ENCODE measurements at regions not wholly inside any gene's neighbourhood (a gene's known extent, or its start where the extent isn't known, plus 50 kb on each side); places are given as distances from the start of the nearest gene placed in this dataset.

DNA sequence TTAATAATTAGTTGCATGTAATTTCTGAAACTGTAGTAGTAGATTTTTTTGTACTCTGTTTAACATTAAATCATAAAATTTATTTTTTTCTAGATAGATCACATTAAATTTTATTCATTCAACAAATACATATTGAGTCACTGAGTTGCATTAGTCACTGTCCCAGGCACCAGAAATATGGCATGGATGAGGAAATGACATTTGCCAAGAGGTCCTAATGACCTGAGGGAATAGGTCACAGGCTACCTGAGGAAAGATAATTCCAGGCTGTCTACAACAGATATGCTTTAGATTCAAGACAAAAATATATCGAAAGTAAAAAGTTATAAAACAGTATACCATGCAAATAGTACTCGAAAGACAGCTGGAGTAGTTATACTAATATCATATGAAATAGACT is 852.4 kb upstream of the ACVR2A start:
- POLR2A ChIA-PET: no interaction called here
- no peak for ATAC-seq

DNA sequence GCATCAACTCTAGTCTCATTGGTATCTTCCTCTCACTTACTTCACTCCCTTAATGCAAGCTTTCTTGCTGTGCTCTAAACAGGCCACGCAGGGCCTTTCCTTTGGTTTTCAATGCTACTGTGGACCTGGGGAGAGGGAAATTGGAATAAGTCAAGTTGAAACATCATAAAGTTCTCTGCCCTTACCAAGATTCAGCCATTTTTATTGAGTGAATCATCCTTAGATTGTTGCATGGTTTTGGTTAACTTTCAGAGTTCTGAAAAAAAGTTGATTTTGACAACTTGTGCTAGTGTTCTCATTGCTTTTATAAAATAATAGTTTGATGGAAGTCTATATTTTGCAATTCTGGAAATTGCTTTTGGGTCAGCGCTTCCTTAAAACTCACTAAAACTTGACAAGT is 852.8 kb upstream of the ACVR2A start:
- no TSS peak for BruUV-seq (replicated peaks)
- ATAC-seq (no peak), DNase-seq (ENCODE audit: low read depth, low spot score) (no peak)
- TF ChIP-seq, protein P1, sequence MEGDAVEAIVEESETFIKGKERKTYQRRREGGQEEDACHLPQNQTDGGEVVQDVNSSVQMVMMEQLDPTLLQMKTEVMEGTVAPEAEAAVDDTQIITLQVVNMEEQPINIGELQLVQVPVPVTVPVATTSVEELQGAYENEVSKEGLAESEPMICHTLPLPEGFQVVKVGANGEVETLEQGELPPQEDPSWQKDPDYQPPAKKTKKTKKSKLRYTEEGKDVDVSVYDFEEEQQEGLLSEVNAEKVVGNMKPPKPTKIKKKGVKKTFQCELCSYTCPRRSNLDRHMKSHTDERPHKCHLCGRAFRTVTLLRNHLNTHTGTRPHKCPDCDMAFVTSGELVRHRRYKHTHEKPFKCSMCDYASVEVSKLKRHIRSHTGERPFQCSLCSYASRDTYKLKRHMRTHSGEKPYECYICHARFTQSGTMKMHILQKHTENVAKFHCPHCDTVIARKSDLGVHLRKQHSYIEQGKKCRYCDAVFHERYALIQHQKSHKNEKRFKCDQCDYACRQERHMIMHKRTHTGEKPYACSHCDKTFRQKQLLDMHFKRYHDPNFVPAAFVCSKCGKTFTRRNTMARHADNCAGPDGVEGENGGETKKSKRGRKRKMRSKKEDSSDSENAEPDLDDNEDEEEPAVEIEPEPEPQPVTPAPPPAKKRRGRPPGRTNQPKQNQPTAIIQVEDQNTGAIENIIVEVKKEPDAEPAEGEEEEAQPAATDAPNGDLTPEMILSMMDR (IDR thresholded peaks at IDR 0.05): no peak
- no peak for TF ChIP-seq TCF7L2 (IDR thresholded peaks at IDR 0.05; ENCODE audit: low read depth, low read length)
- TF ChIP-seq, protein P2, sequence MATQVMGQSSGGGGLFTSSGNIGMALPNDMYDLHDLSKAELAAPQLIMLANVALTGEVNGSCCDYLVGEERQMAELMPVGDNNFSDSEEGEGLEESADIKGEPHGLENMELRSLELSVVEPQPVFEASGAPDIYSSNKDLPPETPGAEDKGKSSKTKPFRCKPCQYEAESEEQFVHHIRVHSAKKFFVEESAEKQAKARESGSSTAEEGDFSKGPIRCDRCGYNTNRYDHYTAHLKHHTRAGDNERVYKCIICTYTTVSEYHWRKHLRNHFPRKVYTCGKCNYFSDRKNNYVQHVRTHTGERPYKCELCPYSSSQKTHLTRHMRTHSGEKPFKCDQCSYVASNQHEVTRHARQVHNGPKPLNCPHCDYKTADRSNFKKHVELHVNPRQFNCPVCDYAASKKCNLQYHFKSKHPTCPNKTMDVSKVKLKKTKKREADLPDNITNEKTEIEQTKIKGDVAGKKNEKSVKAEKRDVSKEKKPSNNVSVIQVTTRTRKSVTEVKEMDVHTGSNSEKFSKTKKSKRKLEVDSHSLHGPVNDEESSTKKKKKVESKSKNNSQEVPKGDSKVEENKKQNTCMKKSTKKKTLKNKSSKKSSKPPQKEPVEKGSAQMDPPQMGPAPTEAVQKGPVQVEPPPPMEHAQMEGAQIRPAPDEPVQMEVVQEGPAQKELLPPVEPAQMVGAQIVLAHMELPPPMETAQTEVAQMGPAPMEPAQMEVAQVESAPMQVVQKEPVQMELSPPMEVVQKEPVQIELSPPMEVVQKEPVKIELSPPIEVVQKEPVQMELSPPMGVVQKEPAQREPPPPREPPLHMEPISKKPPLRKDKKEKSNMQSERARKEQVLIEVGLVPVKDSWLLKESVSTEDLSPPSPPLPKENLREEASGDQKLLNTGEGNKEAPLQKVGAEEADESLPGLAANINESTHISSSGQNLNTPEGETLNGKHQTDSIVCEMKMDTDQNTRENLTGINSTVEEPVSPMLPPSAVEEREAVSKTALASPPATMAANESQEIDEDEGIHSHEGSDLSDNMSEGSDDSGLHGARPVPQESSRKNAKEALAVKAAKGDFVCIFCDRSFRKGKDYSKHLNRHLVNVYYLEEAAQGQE (IDR thresholded peaks at IDR 0.05; ENCODE audit: insufficient read depth in 1 of 2, low read depth in 2 of 2, low read length in 1 of 2): no peak
- no peak for TF ChIP-seq POLR2AphosphoS5 (IDR thresholded peaks at IDR 0.05; ENCODE audit: low read depth, low read length)
- TF ChIP-seq SIN3A (IDR thresholded peaks at IDR 0.05; ENCODE audit: borderline replicate concordance, insufficient read depth, low read depth, low read length): no peak
- no peak overlapping the region for H3K27ac ChIP-seq (ENCODE audit: low read length)
- H3K4me1 ChIP-seq (ENCODE audit: control insufficient read depth, insufficient read depth, low read length): no peaks in the 10 kb centered on the region
- H3K27me3 ChIP-seq (ENCODE audit: control insufficient read depth, insufficient read depth, low read length): no peaks in the 10 kb centered on the region
- in situ Hi-C loops (cut with HindIII; ENCODE audit: low pct_unique_long_range_greater_than_20kb, low sequenced_read_pairs): no loop called here
- H3K4me3 ChIP-seq (ENCODE audit: low read depth in 2 of 2, low read length in 2 of 2): no peak overlapping the region
- intact Hi-C loops (cut with micrococcal nuclease; ENCODE audit: unreplicated experiment): no loop called here
- no peaks in the 10 kb centered on the region for H3K36me3 ChIP-seq (ENCODE audit: control insufficient read depth, insufficient read depth, low read length)
- ChIA-PET CTCF (no interaction called here), POLR2A (no interaction called here)
- no peaks in the 10 kb centered on the region for H3K9me3 ChIP-seq (ENCODE audit: control insufficient read depth, insufficient read depth, low read depth, low read length)

More for the DNA sequence above, 852.4 kb upstream of the ACVR2A start:
- intact Hi-C loops (cut with micrococcal nuclease; ENCODE audit: unreplicated experiment) (no loop called here), in situ Hi-C loops (cut with HindIII; ENCODE audit: low pct_unique_long_range_greater_than_20kb, low sequenced_read_pairs) (no loop called here)
- no peaks in the 10 kb centered on the region for H3K36me3 ChIP-seq (ENCODE audit: control insufficient read depth, insufficient read depth, low read length)
- no peaks in the 10 kb centered on the region for H3K4me1 ChIP-seq (ENCODE audit: control insufficient read depth, insufficient read depth, low read length)
- CTCF ChIA-PET: no interaction called here
- TF ChIP-seq, protein P2 (IDR thresholded peaks at IDR 0.05; ENCODE audit: insufficient read depth in 1 of 2, low read depth in 2 of 2, low read length in 1 of 2): no peak
- no peak for TF ChIP-seq TCF7L2 (IDR thresholded peaks at IDR 0.05; ENCODE audit: low read depth, low read length)
- TF ChIP-seq, protein P1 (IDR thresholded peaks at IDR 0.05): no peak
- no peak for TF ChIP-seq POLR2AphosphoS5 (IDR thresholded peaks at IDR 0.05; ENCODE audit: low read depth, low read length)
- no peak for TF ChIP-seq SIN3A (IDR thresholded peaks at IDR 0.05; ENCODE audit: borderline replicate concordance, insufficient read depth, low read depth, low read length)
- no peaks in the 10 kb centered on the region for H3K27me3 ChIP-seq (ENCODE audit: control insufficient read depth, insufficient read depth, low read length)
- DNase-seq (ENCODE audit: low read depth, low spot score): no peak
- no TSS peak for BruUV-seq (replicated peaks)
- no peaks in the 10 kb centered on the region for H3K9me3 ChIP-seq (ENCODE audit: control insufficient read depth, insufficient read depth, low read depth, low read length)
- no peak overlapping the region for H3K27ac ChIP-seq (ENCODE audit: low read length)
- H3K4me3 ChIP-seq (ENCODE audit: low read depth in 2 of 2, low read length in 2 of 2): no peak overlapping the region
